SK-N-SH treated with all-trans-retinoic acid at 6 μM for 48 hours (cell line): ENCODE measurements at regions not wholly inside any gene's neighbourhood (a gene's known extent, or its start where the extent isn't known, plus 50 kb on each side); places are given as distances from the start of the nearest gene placed in this dataset.

Experiments used
- ARNTL ChIP-seq: fragments of 450-650 bp; formaldehyde crosslinking; IDR thresholded peaks from 2 replicates; pipeline ENCODE4 v1.5.0; 2020; ENCODE audit warnings: low read depth, mild to moderate bottlenecking, moderate library complexity, borderline replicate concordance
- BACH2 ChIP-seq: fragments of 250-450 bp; sonication (Bioruptor Pico); IDR thresholded peaks from 2 replicates; pipeline ENCODE4 v1.9.0; 2021; ENCODE audit warnings: mild to moderate bottlenecking, borderline replicate concordance
- CSDC2 ChIP-seq: fragments of 250-450 bp; sonication (Bioruptor Pico); IDR thresholded peaks from 2 replicates; pipeline ENCODE4 v1.5.0; 2020; ENCODE audit warnings: mild to moderate bottlenecking, moderate library complexity
- CSRNP3 ChIP-seq: fragments of 250-450 bp; sonication (Bioruptor Pico); IDR thresholded peaks from 2 replicates; pipeline ENCODE4 v1.5.1; 2021; ENCODE audit warnings: mild to moderate bottlenecking, moderate library complexity
- ESRRG ChIP-seq: fragments of 250-450 bp; sonication (Bioruptor Pico); IDR thresholded peaks from 2 replicates; pipeline ENCODE4 v1.6.1; 2021; ENCODE audit warnings: mild to moderate bottlenecking
- GLIS3 ChIP-seq: fragments of 250-450 bp; sonication (Bioruptor Pico); IDR thresholded peaks from 2 replicates; pipeline ENCODE4 v1.5.0; 2020; ENCODE audit warnings: mild to moderate bottlenecking, moderate library complexity
- RARB ChIP-seq: fragments of 250-450 bp; sonication (Bioruptor Pico); IDR thresholded peaks from 2 replicates; pipeline ENCODE4 v1.8.0; 2021; ENCODE audit warnings: mild to moderate bottlenecking, moderate library complexity
- SNAI2 ChIP-seq: fragments of 250-450 bp; sonication (Bioruptor Pico); IDR thresholded peaks from 2 replicates; pipeline ENCODE4 v1.5.0; 2020; ENCODE audit warnings: mild to moderate bottlenecking, moderate library complexity
- TOX ChIP-seq: fragments of 250-450 bp; sonication (Bioruptor Pico); IDR thresholded peaks from 2 replicates; pipeline ENCODE4 v1.8.0; 2021; ENCODE audit warnings: mild to moderate bottlenecking, moderate library complexity, borderline replicate concordance
- ZFP3 ChIP-seq: fragments of 250-450 bp; sonication (Bioruptor Pico); IDR thresholded peaks from 2 replicates; pipeline ENCODE4 v1.5.0; 2020; ENCODE audit warnings: mild to moderate bottlenecking, moderate library complexity
- ZFP30 ChIP-seq: fragments of 450-650 bp; formaldehyde crosslinking; IDR thresholded peaks from 2 replicates; pipeline ENCODE4 v1.5.0; 2022; ENCODE audit warnings: mild to moderate bottlenecking, moderate library complexity
- ZNF8 ChIP-seq: fragments of 450-650 bp; formaldehyde crosslinking; IDR thresholded peaks from 2 replicates; pipeline ENCODE4 v1.5.0; 2020; ENCODE audit warnings: mild to moderate bottlenecking, moderate library complexity
- TF ChIP-seq, protein P1 (sequence below): fragments of 250-450 bp; sonication (Bioruptor Pico); IDR thresholded peaks from 2 replicates; pipeline ENCODE4 v1.8.0; 2020; ENCODE audit warnings: mild to moderate bottlenecking, moderate library complexity, borderline replicate concordance
- TF ChIP-seq, protein P2 (sequence below): fragments of 250-450 bp; sonication (Bioruptor Pico); IDR thresholded peaks from 2 replicates; pipeline ENCODE4 v1.5.1; 2020; ENCODE audit warnings: low read depth, mild to moderate bottlenecking, moderate library complexity

- TF ChIP-seq CSDC2 (CRISPR knock-in tag) (no peak), BACH2 (CRISPR knock-in tag) (no peak), TOX (no peak), ZFP3 (CRISPR knock-in tag) (no peak), ZFP30 (CRISPR knock-in tag) (no peak), CSRNP3 (CRISPR knock-in tag) (no peak), ZNF8 (no peak), ARNTL (CRISPR knock-in tag) (no peak), SNAI2 (CRISPR knock-in tag) (no peak), GLIS3 (CRISPR knock-in tag) (no peak), ESRRG (CRISPR knock-in tag) (no peak), RARB (CRISPR knock-in tag) (no peak)
- TF ChIP-seq, protein P1, sequence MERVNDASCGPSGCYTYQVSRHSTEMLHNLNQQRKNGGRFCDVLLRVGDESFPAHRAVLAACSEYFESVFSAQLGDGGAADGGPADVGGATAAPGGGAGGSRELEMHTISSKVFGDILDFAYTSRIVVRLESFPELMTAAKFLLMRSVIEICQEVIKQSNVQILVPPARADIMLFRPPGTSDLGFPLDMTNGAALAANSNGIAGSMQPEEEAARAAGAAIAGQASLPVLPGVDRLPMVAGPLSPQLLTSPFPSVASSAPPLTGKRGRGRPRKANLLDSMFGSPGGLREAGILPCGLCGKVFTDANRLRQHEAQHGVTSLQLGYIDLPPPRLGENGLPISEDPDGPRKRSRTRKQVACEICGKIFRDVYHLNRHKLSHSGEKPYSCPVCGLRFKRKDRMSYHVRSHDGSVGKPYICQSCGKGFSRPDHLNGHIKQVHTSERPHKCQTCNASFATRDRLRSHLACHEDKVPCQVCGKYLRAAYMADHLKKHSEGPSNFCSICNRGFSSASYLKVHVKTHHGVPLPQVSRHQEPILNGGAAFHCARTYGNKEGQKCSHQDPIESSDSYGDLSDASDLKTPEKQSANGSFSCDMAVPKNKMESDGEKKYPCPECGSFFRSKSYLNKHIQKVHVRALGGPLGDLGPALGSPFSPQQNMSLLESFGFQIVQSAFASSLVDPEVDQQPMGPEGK (CRISPR knock-in tag) = no peak
- TF ChIP-seq, protein P2, sequence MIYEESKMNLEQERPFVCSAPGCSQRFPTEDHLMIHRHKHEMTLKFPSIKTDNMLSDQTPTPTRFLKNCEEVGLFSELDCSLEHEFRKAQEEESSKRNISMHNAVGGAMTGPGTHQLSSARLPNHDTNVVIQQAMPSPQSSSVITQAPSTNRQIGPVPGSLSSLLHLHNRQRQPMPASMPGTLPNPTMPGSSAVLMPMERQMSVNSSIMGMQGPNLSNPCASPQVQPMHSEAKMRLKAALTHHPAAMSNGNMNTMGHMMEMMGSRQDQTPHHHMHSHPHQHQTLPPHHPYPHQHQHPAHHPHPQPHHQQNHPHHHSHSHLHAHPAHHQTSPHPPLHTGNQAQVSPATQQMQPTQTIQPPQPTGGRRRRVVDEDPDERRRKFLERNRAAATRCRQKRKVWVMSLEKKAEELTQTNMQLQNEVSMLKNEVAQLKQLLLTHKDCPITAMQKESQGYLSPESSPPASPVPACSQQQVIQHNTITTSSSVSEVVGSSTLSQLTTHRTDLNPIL (CRISPR knock-in tag) = no peak
Observed at GRCh38 chr7:131944556-131945069, 388.2 kb upstream of the PODXL start.
